ENCODE measurements at regions not wholly inside any gene's neighbourhood (a gene's known extent, or its start where the extent isn't known, plus 50 kb on each side); places are given as distances from the start of the nearest gene placed in this dataset.

- intact Hi-C loops (cut with micrococcal nuclease) (no loop called here), dilution Hi-C loops (cut with MboI; ENCODE audit: extremely low pct_ligation_motif_present, low sequenced_read_pairs) (no loop called here)
- no peak overlapping the region for H3K9ac ChIP-seq (replicated peaks; ENCODE audit: extremely low read depth, insufficient read depth, low read length)
- DNase-seq (ENCODE audit: low read depth, low spot score) (no peak), FAIRE-seq (no peak)
- no peaks in the 10 kb centered on the region for H3K36me3 ChIP-seq (ENCODE audit: control insufficient read depth in 2 of 2, extremely low read depth in 1 of 2, insufficient read depth in 2 of 2, low read length in 2 of 2)
- no peaks in the 10 kb centered on the region for H3K9me1 ChIP-seq (replicated peaks; ENCODE audit: control insufficient read depth, extremely low read depth, insufficient read depth, low read length)
- H3K4me2 ChIP-seq (ENCODE audit: insufficient read depth, low read length): no peak overlapping the region
- H3K27me3 ChIP-seq (ENCODE audit: control insufficient read depth in 2 of 2, insufficient read depth in 2 of 2, low read length in 2 of 2): no peaks in the 10 kb centered on the region
- no TSS peak for BruUV-seq (replicated peaks)
- H3K27ac ChIP-seq (ENCODE audit: insufficient read depth, low read depth, low read length): no peak overlapping the region
- ChIA-PET POLR2A (no interaction called here), CTCF (interaction anchor here (1.0 kb wide), 1 partner anchor 19 kb away, joined by 3 read pairs; no protein-coding TSS in a partner anchor)
- TF ChIP-seq FOS (IDR thresholded peaks at IDR 0.05; ENCODE audit: borderline replicate concordance, insufficient read depth, low read length) (no peak), POLR2AphosphoS5 (IDR thresholded peaks at IDR 0.05; ENCODE audit: insufficient read depth, low read depth, low read length) (no peak), MYC (IDR thresholded peaks at IDR 0.05; ENCODE audit: low read depth, low read length) (no peak), EZH2 (IDR thresholded peaks at IDR 0.05; ENCODE audit: borderline replicate concordance, low read depth, low read length, severe bottlenecking) (no peak), CTCF (IDR thresholded peaks at IDR 0.05; ENCODE audit: extremely low read depth in 1 of 2, insufficient read depth in 1 of 2, low read depth in 1 of 2, low read length in 2 of 2) (no peak), GATA2 (IDR thresholded peaks at IDR 0.05; ENCODE audit: insufficient read depth, insufficient read length, low read depth, low read length) (no peak), JUN (IDR thresholded peaks at IDR 0.05; ENCODE audit: borderline replicate concordance, insufficient read depth, insufficient read length, low read depth) (no peak), MAX (IDR thresholded peaks at IDR 0.05; ENCODE audit: insufficient read depth, insufficient read length) (no peak), POLR2A (IDR thresholded peaks at IDR 0.05; ENCODE audit: low read depth, low read length) (no peak)
- no peaks in the 10 kb centered on the region for H3K9me3 ChIP-seq (replicated peaks; ENCODE audit: control insufficient read depth, insufficient read depth, low read length)
- H3K4me3 ChIP-seq (replicated peaks in 1 of 3; ENCODE audit: insufficient read depth in 1 of 3, low read depth in 1 of 3, low read length in 3 of 3): no peak overlapping the region
- no peaks in the 10 kb centered on the region for H3K4me1 ChIP-seq (ENCODE audit: control insufficient read depth, extremely low read depth, insufficient read depth, low read length)
- H2AFZ ChIP-seq (ENCODE audit: low read depth, low read length): no peak overlapping the region
- H4K20me1 ChIP-seq (replicated peaks; ENCODE audit: control insufficient read depth, extremely low read depth, insufficient read depth, low read length): no peaks in the 10 kb centered on the region
- H3K79me2 ChIP-seq (ENCODE audit: control insufficient read depth, insufficient read depth, low read length): no peaks in the 10 kb centered on the region
Observed at GRCh38 chr13:107827840-107828549, 387.3 kb downstream of the LIG4 start.
